Astrocyte (in vitro differentiated cells and primary cell): ENCODE measurements at regions not wholly inside any gene's neighbourhood (a gene's known extent, or its start where the extent isn't known, plus 50 kb on each side); places are given as distances from the start of the nearest gene placed in this dataset.

ENCODE experiments used
- EZH2 ChIP-seq: IDR thresholded peaks from 2 replicates; pipeline ENCODE4 v1.6.1; 2012; ENCODE audit warnings: mild to moderate bottlenecking, low read length, inconsistent platforms; ENCODE audit not compliant: insufficient read depth
- TF ChIP-seq, protein P1 (sequence below): IDR thresholded peaks from 2 replicates; pipeline ENCODE4 v1.5.1; 2011; ENCODE audit warnings: low read depth, mild to moderate bottlenecking, inconsistent platforms, low read length, moderate library complexity; ENCODE audit not compliant: insufficient read depth

DNA sequence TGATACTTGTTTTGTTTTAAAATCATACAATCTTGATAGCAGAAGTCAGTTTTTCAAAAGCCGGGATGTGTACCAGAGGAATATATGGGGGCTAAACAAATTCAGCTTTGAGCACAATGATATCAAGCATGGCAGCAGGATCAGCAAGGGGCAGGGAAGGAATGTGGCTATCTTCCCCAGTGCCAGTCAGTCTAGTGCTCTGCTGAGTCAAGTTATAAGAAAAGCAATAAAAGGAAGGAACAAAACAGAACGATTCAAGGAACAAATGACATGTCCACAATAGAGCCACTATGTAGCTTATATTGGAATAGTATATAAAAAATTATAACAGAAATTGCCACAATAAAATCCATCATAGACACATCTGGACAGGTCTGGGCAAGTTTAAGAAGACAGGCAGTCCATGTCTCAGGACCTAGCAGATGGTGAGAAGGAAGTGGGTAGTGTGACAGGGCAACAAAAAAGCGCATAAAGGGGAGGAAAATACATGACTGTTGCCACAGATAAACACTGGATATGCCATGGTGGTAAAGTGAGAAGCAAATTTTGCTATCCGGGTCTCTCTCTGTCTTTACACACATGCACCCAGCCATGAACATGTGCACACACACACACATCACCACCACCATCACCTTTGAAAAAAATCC lies 518.2 kb upstream of the HTR2C start:
- TF ChIP-seq, protein P1, sequence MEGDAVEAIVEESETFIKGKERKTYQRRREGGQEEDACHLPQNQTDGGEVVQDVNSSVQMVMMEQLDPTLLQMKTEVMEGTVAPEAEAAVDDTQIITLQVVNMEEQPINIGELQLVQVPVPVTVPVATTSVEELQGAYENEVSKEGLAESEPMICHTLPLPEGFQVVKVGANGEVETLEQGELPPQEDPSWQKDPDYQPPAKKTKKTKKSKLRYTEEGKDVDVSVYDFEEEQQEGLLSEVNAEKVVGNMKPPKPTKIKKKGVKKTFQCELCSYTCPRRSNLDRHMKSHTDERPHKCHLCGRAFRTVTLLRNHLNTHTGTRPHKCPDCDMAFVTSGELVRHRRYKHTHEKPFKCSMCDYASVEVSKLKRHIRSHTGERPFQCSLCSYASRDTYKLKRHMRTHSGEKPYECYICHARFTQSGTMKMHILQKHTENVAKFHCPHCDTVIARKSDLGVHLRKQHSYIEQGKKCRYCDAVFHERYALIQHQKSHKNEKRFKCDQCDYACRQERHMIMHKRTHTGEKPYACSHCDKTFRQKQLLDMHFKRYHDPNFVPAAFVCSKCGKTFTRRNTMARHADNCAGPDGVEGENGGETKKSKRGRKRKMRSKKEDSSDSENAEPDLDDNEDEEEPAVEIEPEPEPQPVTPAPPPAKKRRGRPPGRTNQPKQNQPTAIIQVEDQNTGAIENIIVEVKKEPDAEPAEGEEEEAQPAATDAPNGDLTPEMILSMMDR: no peak
- TF ChIP-seq EZH2: no peak
